ENCODE measurements at regions not wholly inside any gene's neighbourhood (a gene's known extent, or its start where the extent isn't known, plus 50 kb on each side); places are given as distances from the start of the nearest gene placed in this dataset.
A peak's percentile ranks its signal among the peaks of the same experiment; 100 is the strongest.

- no peak for DNase-seq
Observed at GRCh38 chr14:101151226-101151926, 247.9 kb upstream of the RTL1 start.

- DNase-seq = no peak
Observed at GRCh38 chr14:101151927-101152305, 248.4 kb upstream of the RTL1 start.

GRCh38 chr14:101152855-101153254 lies 249.3 kb upstream of the RTL1 start:
- no peak for DNase-seq

GRCh38 chr14:101153691-101154090 lies 250.2 kb upstream of the RTL1 start:
- DNase-seq = no peak

- no peak for DNase-seq
Observed at GRCh38 chr14:101155575-101155974, 252.1 kb upstream of the RTL1 start.

- DNase-seq = no peak
Observed at GRCh38 chr14:101167428-101167827, 263.9 kb upstream of the RTL1 start.

- no peak for DNase-seq
Observed at GRCh38 chr14:101169267-101169666, 265.7 kb upstream of the RTL1 start.

- DNase-seq = peak; percentile 9
Observed at GRCh38 chr14:101171650-101172049, 268.1 kb upstream of the RTL1 start.

- DNase-seq = no peak
Observed at GRCh38 chr14:101173698-101174521, 270.4 kb upstream of the RTL1 start.

- peak; percentile 22 for DNase-seq
Observed at GRCh38 chr14:101174522-101174838, 271.0 kb upstream of the RTL1 start.

- peak; percentile 10 for DNase-seq
Observed at GRCh38 chr14:101174980-101175606, 271.6 kb upstream of the RTL1 start.

- DNase-seq = peak; percentile 19
Observed at GRCh38 chr14:101175731-101176534, 272.4 kb upstream of the RTL1 start.

GRCh38 chr14:101176535-101177205 lies 273.1 kb upstream of the RTL1 start:
- peak; percentile 23 for DNase-seq

GRCh38 chr14:101177301-101177971 lies 273.9 kb upstream of the RTL1 start:
- peak; percentile 88 for DNase-seq

GRCh38 chr14:101178184-101179072 lies 274.9 kb upstream of the RTL1 start:
- DNase-seq = peak; percentile 21

GRCh38 chr14:101179691-101180211 lies 276.2 kb upstream of the RTL1 start:
- peak; percentile 27 for DNase-seq

- DNase-seq = peak; percentile 7
Observed at GRCh38 chr14:101181446-101182313, 278.2 kb upstream of the RTL1 start.

- no peak for DNase-seq
Observed at GRCh38 chr14:101182476-101182875, 279.0 kb upstream of the RTL1 start.

- DNase-seq = peak; percentile 68
Observed at GRCh38 chr14:101183376-101184103, 280.0 kb upstream of the RTL1 start.

Data from left hindlimb (tissue), 1 donor.